WTC11 (cell line): ENCODE measurements at regions not wholly inside any gene's neighbourhood (a gene's known extent, or its start where the extent isn't known, plus 50 kb on each side); places are given as distances from the start of the nearest gene placed in this dataset.

Experiments used
- ATAC-seq: fragments of 200-7000 bp; cut with Tn5 transposase; 2 replicates; pipeline ENCODE4 v1.10.0; 2021; ENCODE audit warnings: mild to moderate bottlenecking, moderate library complexity
- CTCF ChIA-PET: fragments of 300-600 bp; sonication (Branson Sonifier 250); formaldehyde crosslinking; loops from one replicate; lab custom pipeline; 2021; ENCODE audit warnings: antibody characterized with exemption; lab: Charles Lee
- POLR2A ChIA-PET: fragments of 350-600 bp; sonication (Branson Sonifier 250); formaldehyde crosslinking; loops from one replicate; lab custom pipeline; 2021; ENCODE audit warnings: antibody characterized with exemption; lab: Charles Lee
- DNase-seq: peaks from one replicate; pipeline ENCODE4 v3.0.0; 2021; ENCODE audit warnings: low spot score
- H3K27ac Mint-ChIP-seq: 2 replicates; pipeline ENCODE4 v1.8.0; 2021; ENCODE audit warnings: mixed read lengths
- H3K27me3 Mint-ChIP-seq: 2 replicates; pipeline ENCODE4 v1.8.0; 2021; ENCODE audit warnings: low read depth, mild to moderate bottlenecking, moderate library complexity, mixed read lengths
- H3K36me3 Mint-ChIP-seq: 2 replicates; pipeline ENCODE4 v1.8.0; 2021; ENCODE audit warnings: mixed read lengths
- H3K4me1 Mint-ChIP-seq: 2 replicates; pipeline ENCODE4 v1.8.0; 2022; ENCODE audit warnings: mixed read lengths
- H3K4me3 Mint-ChIP-seq: 2 replicates; pipeline ENCODE4 v1.8.0; 2021; ENCODE audit warnings: mild to moderate bottlenecking, moderate library complexity, mixed read lengths
- H3K9me3 Mint-ChIP-seq: 2 replicates; pipeline ENCODE4 v1.8.0; 2021; ENCODE audit warnings: mixed read lengths
- ATF1 ChIP-seq: sonication (generic); formaldehyde crosslinking; IDR thresholded peaks from 2 replicates; pipeline ENCODE4 v1.8.1; 2023; ENCODE audit warnings: mild to moderate bottlenecking, moderate library complexity, missing genetic modification reagents
- ATF3 ChIP-seq: sonication (generic); formaldehyde crosslinking; conservative IDR thresholded peaks from 2 replicates; pipeline ENCODE4 v1.8.1; 2022; ENCODE audit warnings: mild to moderate bottlenecking, missing genetic modification reagents
- ETV6 ChIP-seq: sonication (generic); formaldehyde crosslinking; IDR thresholded peaks from 2 replicates; pipeline ENCODE4 v1.8.1; 2022; ENCODE audit warnings: mild to moderate bottlenecking, missing genetic modification reagents
- GABPB1 ChIP-seq: sonication (generic); formaldehyde crosslinking; IDR thresholded peaks from 2 replicates; pipeline ENCODE4 v1.8.1; 2023; ENCODE audit warnings: mild to moderate bottlenecking, missing genetic modification reagents
- JUN ChIP-seq: sonication (generic); formaldehyde crosslinking; IDR thresholded peaks from 2 replicates; pipeline ENCODE4 v1.8.0; 2023; ENCODE audit warnings: mild to moderate bottlenecking, missing genetic modification reagents
- NR2C2 ChIP-seq: sonication (generic); formaldehyde crosslinking; IDR thresholded peaks from 2 replicates; pipeline ENCODE4 v1.8.0; 2022; ENCODE audit warnings: mild to moderate bottlenecking, missing genetic modification reagents
- OVOL2 ChIP-seq: fragments of 250-450 bp; sonication (Bioruptor Pico); IDR thresholded peaks from 2 replicates; pipeline ENCODE4 v1.9.0; 2021; ENCODE audit warnings: mild to moderate bottlenecking, borderline replicate concordance
- PRDM15 ChIP-seq: sonication (generic); formaldehyde crosslinking; IDR thresholded peaks from 2 replicates; pipeline ENCODE4 v1.8.0; 2022; ENCODE audit warnings: missing genetic modification reagents
- PRRX2 ChIP-seq: fragments of 250-450 bp; sonication (Bioruptor Pico); IDR thresholded peaks from 2 replicates; pipeline ENCODE4 v1.8.0; 2021; ENCODE audit warnings: mild to moderate bottlenecking
- STAT6 ChIP-seq: sonication (generic); formaldehyde crosslinking; conservative IDR thresholded peaks from 2 replicates; pipeline ENCODE4 v1.8.1; 2023; ENCODE audit warnings: mild to moderate bottlenecking, low read depth, missing genetic modification reagents, moderate library complexity
- USF2 ChIP-seq: sonication (generic); formaldehyde crosslinking; IDR thresholded peaks from 2 replicates; pipeline ENCODE4 v1.8.1; 2023; ENCODE audit warnings: mild to moderate bottlenecking, missing genetic modification reagents, moderate library complexity
- ZBTB21 ChIP-seq: sonication (generic); formaldehyde crosslinking; IDR thresholded peaks from 2 replicates; pipeline ENCODE4 v1.8.1; 2023; ENCODE audit warnings: mild to moderate bottlenecking, missing genetic modification reagents, borderline replicate concordance
- ZBTB43 ChIP-seq: sonication (generic); formaldehyde crosslinking; IDR thresholded peaks from 2 replicates; pipeline ENCODE4 v1.8.1; 2023; ENCODE audit warnings: mild to moderate bottlenecking, missing genetic modification reagents
- ZNF121 ChIP-seq: sonication (generic); formaldehyde crosslinking; IDR thresholded peaks from 2 replicates; pipeline ENCODE4 v1.8.0; 2023; ENCODE audit warnings: missing genetic modification reagents
- ZNF219 ChIP-seq: sonication (generic); formaldehyde crosslinking; IDR thresholded peaks from 2 replicates; pipeline ENCODE4 v1.8.0; 2023; ENCODE audit warnings: missing genetic modification reagents, mild to moderate bottlenecking, borderline replicate concordance
- ZNF263 ChIP-seq: sonication (generic); formaldehyde crosslinking; IDR thresholded peaks from 2 replicates; pipeline ENCODE4 v1.8.1; 2022; ENCODE audit warnings: low read depth, mild to moderate bottlenecking, moderate library complexity, missing genetic modification reagents
- TF ChIP-seq, protein P1 (sequence below): fragments of 250-450 bp; sonication (Bioruptor Pico); IDR thresholded peaks from 2 replicates; pipeline ENCODE4 v1.9.0; 2021; ENCODE audit warnings: mild to moderate bottlenecking
- TF ChIP-seq, protein P2 (sequence below): sonication (generic); formaldehyde crosslinking; IDR thresholded peaks from 2 replicates; pipeline ENCODE4 v1.8.0; 2023; ENCODE audit warnings: missing genetic modification reagents, mild to moderate bottlenecking, borderline replicate concordance

DNA sequence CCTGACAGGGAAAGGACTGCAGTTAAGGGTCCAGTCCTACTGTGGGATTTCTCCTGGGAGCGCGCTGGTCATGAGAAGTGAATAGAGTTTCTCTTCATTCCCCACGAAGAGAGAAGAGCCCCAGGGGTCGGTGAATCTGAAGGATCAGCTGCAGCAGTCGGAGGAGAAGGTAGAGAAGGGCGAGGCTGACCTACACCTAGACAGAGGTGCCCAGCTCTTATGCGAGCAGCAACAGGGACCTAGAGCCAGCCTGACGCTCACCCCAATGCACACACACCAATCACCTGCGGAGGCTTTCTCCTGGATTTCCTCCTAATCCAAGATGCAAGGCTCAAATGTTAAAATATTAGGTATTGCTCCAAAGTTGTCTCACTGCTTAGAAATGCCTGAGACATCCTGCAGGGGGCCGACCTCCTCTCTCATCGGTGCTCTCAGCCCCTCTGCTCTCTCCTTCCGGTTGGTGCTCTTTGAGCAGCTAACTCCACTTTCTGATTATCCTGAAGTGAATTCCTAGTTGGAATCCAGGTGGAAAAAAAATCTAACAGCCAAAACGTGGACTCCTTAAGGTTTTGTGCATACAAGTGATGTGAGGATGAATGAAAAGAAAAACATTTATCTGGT is 176.4 kb downstream of the AHR start:
- H3K4me1 Mint-ChIP-seq, result peaks cover 7% of the 10 kb centered on the region
- no peaks in the 10 kb centered on the region for H3K27me3 Mint-ChIP-seq
- ATAC-seq, result peak; percentile 94
- no peak for TF ChIP-seq JUN (CRISPR knock-in tag)
- no peak for TF ChIP-seq STAT6 (CRISPR knock-in tag)
- TF ChIP-seq PRRX2 (CRISPR knock-in tag), result no peak
- no peak for TF ChIP-seq ATF3 (CRISPR knock-in tag)
- TF ChIP-seq ZNF219, result no peak
- TF ChIP-seq, protein P1, sequence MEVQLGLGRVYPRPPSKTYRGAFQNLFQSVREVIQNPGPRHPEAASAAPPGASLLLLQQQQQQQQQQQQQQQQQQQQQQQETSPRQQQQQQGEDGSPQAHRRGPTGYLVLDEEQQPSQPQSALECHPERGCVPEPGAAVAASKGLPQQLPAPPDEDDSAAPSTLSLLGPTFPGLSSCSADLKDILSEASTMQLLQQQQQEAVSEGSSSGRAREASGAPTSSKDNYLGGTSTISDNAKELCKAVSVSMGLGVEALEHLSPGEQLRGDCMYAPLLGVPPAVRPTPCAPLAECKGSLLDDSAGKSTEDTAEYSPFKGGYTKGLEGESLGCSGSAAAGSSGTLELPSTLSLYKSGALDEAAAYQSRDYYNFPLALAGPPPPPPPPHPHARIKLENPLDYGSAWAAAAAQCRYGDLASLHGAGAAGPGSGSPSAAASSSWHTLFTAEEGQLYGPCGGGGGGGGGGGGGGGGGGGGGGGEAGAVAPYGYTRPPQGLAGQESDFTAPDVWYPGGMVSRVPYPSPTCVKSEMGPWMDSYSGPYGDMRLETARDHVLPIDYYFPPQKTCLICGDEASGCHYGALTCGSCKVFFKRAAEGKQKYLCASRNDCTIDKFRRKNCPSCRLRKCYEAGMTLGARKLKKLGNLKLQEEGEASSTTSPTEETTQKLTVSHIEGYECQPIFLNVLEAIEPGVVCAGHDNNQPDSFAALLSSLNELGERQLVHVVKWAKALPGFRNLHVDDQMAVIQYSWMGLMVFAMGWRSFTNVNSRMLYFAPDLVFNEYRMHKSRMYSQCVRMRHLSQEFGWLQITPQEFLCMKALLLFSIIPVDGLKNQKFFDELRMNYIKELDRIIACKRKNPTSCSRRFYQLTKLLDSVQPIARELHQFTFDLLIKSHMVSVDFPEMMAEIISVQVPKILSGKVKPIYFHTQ (CRISPR knock-in tag), result no peak
- TF ChIP-seq USF2 (CRISPR knock-in tag), result no peak
- no peak for TF ChIP-seq PRDM15 (CRISPR knock-in tag)
- TF ChIP-seq, all 79 proteins: peak for 0
- no peak overlapping the region for H3K27ac Mint-ChIP-seq
- ChIA-PET POLR2A (no interaction called here), CTCF (interaction anchor here (1.0 to 1.4 kb wide), 2 partner anchors 10 to 23 kb away, joined by 3 read pairs; no protein-coding TSS in a partner anchor)
- H3K9me3 Mint-ChIP-seq, result peaks cover 7% of the 10 kb centered on the region
- peak; percentile 38 for DNase-seq
- peaks cover 3% of the 10 kb centered on the region; the same call in 1 of the 2 replicates for H3K36me3 Mint-ChIP-seq
- no peak overlapping the region for H3K4me3 Mint-ChIP-seq

DNA sequence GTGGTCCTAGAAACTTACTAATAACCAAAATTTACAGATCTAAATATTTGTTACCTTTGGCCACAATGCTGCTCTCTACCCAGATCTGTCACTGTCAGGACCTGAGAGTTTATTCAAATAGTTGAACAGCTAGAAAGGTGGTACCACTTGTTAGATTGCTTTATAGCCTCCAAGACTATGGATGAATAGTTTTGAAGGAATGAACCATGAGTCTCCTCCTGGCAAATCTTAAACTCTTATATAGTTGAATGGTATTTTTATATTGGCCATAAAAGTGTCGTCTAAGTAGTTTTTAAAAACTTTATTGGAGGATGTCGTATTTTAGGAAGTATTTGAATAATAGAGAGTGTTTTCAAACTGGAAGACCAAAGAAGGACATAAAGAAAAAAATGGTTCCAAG is 178.7 kb downstream of the AHR start:
- Mint-ChIP-seq H3K27ac (no peak overlapping the region), H3K4me1 (peaks cover 7% of the 10 kb centered on the region), H3K27me3 (no peaks in the 10 kb centered on the region), H3K9me3 (no peaks in the 10 kb centered on the region), H3K4me3 (no peak overlapping the region), H3K36me3 (no peaks in the 10 kb centered on the region)
- DNase-seq (no peak), ATAC-seq (no peak)
- ChIA-PET POLR2A (no interaction called here), CTCF (no interaction called here)
- TF ChIP-seq ZNF121 (CRISPR knock-in tag) (no peak), ZNF263 (no peak), ZBTB21 (CRISPR knock-in tag) (no peak), ATF1 (CRISPR knock-in tag) (no peak), ZBTB43 (CRISPR knock-in tag) (no peak), NR2C2 (no peak), ETV6 (CRISPR knock-in tag) (no peak), OVOL2 (CRISPR knock-in tag) (no peak), GABPB1 (no peak)
- TF ChIP-seq, protein P2, sequence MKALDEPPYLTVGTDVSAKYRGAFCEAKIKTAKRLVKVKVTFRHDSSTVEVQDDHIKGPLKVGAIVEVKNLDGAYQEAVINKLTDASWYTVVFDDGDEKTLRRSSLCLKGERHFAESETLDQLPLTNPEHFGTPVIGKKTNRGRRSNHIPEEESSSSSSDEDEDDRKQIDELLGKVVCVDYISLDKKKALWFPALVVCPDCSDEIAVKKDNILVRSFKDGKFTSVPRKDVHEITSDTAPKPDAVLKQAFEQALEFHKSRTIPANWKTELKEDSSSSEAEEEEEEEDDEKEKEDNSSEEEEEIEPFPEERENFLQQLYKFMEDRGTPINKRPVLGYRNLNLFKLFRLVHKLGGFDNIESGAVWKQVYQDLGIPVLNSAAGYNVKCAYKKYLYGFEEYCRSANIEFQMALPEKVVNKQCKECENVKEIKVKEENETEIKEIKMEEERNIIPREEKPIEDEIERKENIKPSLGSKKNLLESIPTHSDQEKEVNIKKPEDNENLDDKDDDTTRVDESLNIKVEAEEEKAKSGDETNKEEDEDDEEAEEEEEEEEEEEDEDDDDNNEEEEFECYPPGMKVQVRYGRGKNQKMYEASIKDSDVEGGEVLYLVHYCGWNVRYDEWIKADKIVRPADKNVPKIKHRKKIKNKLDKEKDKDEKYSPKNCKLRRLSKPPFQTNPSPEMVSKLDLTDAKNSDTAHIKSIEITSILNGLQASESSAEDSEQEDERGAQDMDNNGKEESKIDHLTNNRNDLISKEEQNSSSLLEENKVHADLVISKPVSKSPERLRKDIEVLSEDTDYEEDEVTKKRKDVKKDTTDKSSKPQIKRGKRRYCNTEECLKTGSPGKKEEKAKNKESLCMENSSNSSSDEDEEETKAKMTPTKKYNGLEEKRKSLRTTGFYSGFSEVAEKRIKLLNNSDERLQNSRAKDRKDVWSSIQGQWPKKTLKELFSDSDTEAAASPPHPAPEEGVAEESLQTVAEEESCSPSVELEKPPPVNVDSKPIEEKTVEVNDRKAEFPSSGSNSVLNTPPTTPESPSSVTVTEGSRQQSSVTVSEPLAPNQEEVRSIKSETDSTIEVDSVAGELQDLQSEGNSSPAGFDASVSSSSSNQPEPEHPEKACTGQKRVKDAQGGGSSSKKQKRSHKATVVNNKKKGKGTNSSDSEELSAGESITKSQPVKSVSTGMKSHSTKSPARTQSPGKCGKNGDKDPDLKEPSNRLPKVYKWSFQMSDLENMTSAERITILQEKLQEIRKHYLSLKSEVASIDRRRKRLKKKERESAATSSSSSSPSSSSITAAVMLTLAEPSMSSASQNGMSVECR (CRISPR knock-in tag), result no peak
